GM12875 (cell line): ENCODE measurements at regions not wholly inside any gene's neighbourhood (a gene's known extent, or its start where the extent isn't known, plus 50 kb on each side); places are given as distances from the start of the nearest gene placed in this dataset.

ENCODE experiments used
- H3K4me3 ChIP-seq: one replicate; pipeline ENCODE4 v1.5.1; 2011; ENCODE audit warnings: low read depth, low read length, control low read depth
- TF ChIP-seq, protein P1 (sequence below): IDR thresholded peaks from 2 replicates; pipeline ENCODE4 v1.5.1; 2011; ENCODE audit warnings: low read depth, mild to moderate bottlenecking, control low read depth, inconsistent platforms, low read length, moderate library complexity, borderline replicate concordance; ENCODE audit not compliant: insufficient read depth

GRCh38 chr13:26456650-26457049 lies 100.8 kb upstream of the WASF3 start:
- H3K4me3 ChIP-seq: no peak overlapping the region
- TF ChIP-seq, protein P1, sequence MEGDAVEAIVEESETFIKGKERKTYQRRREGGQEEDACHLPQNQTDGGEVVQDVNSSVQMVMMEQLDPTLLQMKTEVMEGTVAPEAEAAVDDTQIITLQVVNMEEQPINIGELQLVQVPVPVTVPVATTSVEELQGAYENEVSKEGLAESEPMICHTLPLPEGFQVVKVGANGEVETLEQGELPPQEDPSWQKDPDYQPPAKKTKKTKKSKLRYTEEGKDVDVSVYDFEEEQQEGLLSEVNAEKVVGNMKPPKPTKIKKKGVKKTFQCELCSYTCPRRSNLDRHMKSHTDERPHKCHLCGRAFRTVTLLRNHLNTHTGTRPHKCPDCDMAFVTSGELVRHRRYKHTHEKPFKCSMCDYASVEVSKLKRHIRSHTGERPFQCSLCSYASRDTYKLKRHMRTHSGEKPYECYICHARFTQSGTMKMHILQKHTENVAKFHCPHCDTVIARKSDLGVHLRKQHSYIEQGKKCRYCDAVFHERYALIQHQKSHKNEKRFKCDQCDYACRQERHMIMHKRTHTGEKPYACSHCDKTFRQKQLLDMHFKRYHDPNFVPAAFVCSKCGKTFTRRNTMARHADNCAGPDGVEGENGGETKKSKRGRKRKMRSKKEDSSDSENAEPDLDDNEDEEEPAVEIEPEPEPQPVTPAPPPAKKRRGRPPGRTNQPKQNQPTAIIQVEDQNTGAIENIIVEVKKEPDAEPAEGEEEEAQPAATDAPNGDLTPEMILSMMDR: no peak

DNA sequence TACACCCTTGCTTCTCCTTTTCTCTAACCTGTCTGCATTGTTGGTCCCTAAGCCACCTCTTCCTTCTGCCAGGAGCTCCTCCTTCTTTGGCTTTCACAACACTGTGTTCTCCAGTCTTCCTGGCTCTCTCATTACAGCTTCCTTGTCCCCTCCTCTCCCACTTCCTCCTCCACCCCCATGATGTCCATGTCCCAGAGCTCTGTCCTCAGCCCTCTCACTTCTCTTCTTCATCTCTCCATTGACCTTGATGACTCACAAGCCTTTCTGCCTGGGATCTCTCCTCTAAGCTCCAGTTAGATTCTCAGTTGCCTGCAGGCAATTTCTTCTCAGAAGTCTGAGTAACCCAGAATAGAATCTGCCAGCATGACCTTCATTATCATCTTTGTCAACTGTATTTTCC lies 100.3 kb upstream of the WASF3 start:
- no peak overlapping the region for H3K4me3 ChIP-seq
- TF ChIP-seq, protein P1: no peak

GRCh38 chr13:26458196-26458749 lies 99.2 kb upstream of the WASF3 start:
- TF ChIP-seq, protein P1: no peak
- H3K4me3 ChIP-seq: no peak overlapping the region

- no peak overlapping the region for H3K4me3 ChIP-seq
Measured at GRCh38 chr13:26459276-26460131, 98.0 kb upstream of the WASF3 start.

DNA sequence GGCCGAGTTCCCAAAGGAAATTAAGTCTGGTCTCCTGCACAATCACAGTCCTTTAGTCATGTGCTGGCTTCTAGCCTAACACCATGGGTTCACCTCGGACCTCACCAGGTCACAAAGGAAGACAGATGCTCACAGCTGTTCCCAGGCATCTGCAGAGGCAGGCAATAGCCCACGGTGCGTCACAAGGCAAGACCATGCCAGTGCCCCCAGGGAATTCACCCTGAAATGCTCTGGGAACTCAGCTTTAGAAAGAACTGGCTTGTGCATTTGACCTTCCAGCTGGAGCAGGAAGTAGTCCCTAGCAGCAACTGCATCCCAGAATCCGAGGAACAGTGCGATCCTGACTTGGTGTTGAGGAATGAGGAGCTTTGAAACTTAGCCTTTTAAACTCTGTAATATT lies 96.8 kb upstream of the WASF3 start:
- TF ChIP-seq, protein P1: no peak
- H3K4me3 ChIP-seq: no peak overlapping the region

More at GRCh38 chr13:26459276-26460131, 98.0 kb upstream of the WASF3 start:
- TF ChIP-seq, protein P1: no peak

GRCh38 chr13:26463296-26463695 lies 94.2 kb upstream of the WASF3 start:
- H3K4me3 ChIP-seq: no peak overlapping the region
- TF ChIP-seq, protein P1: no peak

- TF ChIP-seq, protein P1: no peak
- no peak overlapping the region for H3K4me3 ChIP-seq
Measured at GRCh38 chr13:26463848-26464247, 93.6 kb upstream of the WASF3 start.
